ENCODE measurements at regions not wholly inside any gene's neighbourhood (a gene's known extent, or its start where the extent isn't known, plus 50 kb on each side); places are given as distances from the start of the nearest gene placed in this dataset.
A peak's percentile ranks its signal among the peaks of the same experiment; 100 is the strongest.

GRCh38 chr4:43132010-43132582 is 239.6 kb downstream of the GRXCR1 start:
- peak; percentile 82 for TF ChIP-seq CTCF (IDR thresholded peaks at IDR 0.05; ENCODE audit: low read depth, low read length, missing control alignments)
- H3K4me3 ChIP-seq (ENCODE audit: low read depth, low read length), result no peak overlapping the region
- peak; percentile 33 for DNase-seq (ENCODE audit: low read depth)

DNA sequence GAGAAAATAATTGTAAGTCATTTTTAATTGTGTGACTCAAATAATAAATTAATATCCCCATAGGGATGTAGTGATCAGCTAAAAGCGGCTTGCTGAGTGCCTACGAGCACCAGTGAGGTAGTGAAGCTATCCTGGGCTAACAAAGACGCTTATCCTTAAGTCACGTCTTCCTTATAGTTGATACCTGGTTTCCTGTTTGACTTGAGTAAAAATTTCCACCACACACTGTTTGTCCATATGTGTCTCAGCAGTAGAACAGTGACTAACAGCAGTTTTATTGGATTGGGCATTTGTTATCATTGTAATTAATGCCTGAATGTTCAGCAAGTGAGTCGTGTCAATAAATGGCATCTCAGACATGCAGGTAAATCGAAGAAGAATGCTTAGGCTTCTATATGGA is 241.1 kb downstream of the GRXCR1 start:
- no peak for TF ChIP-seq CTCF (IDR thresholded peaks at IDR 0.05; ENCODE audit: low read depth, low read length, missing control alignments)
- DNase-seq (ENCODE audit: low read depth), result no peak
- no peak overlapping the region for H3K4me3 ChIP-seq (ENCODE audit: low read depth, low read length)

DNA sequence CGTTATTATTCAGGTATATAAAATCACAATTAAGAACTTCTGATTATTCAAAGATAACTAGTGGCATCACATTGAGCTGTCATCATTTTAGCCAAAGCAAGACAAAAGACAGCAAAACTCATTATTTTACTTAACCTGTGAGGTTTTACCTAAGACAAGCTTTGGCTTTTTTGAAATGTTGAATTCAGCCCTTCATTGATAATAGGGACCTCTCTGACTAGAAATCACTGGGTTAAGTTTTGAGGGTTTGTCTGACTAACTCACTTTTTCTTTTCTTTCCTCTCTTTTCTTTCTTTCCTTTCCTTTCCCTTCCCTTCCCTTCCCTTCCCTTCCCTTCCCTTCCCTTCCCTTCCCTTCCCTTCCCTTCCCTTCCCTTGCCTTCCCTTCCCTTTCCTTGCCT is 244.2 kb downstream of the GRXCR1 start:
- TF ChIP-seq CTCF (IDR thresholded peaks at IDR 0.05; ENCODE audit: low read depth, low read length, missing control alignments), result no peak
- no peak overlapping the region for H3K4me3 ChIP-seq (ENCODE audit: low read depth, low read length)
- no peak for DNase-seq (ENCODE audit: low read depth)

DNA sequence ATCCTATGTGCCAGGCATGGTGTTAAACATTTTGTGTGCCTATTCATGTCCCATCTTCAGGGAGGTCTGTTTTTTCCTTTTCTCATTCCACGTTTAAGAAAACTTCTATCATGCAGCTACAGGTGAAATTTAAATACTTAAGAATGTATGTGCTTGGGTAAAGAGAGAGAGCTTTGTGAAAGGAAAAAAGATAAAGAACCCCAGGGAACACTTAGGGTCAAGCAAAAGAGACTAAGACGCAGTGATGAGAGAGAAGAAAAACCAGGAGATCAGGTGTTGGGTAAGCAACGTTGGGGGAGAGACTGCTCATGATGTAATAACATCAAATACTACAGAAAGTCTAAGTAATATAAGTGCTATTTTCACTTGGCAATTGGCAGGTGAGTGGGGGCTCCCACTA is 253.7 kb downstream of the GRXCR1 start:
- TF ChIP-seq CTCF (IDR thresholded peaks at IDR 0.05; ENCODE audit: low read depth, low read length, missing control alignments), result no peak
- no peak for DNase-seq (ENCODE audit: low read depth)
- H3K4me3 ChIP-seq (ENCODE audit: low read depth, low read length), result no peak overlapping the region

DNA sequence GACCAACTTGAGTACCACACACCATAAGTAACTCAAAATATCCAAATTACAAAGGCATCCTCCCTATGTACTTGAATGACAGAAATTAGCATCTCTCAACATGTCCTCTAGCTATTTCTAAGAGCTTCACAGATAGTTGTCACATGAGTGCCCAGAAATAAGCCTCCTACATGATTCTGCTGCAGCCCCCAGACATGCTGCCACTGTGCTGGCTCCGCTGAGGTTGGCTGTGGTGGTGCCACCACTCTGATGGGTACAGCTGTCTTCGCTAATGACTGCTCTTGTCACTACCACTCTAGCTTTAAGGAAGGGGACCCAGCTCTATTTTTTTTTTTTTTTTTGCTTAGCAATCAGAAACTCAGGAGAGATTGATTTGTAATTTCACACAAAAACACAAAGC is 256.0 kb downstream of the GRXCR1 start:
- no peak for TF ChIP-seq CTCF (IDR thresholded peaks at IDR 0.05; ENCODE audit: low read depth, low read length, missing control alignments)
- no peak for DNase-seq (ENCODE audit: low read depth)
- H3K4me3 ChIP-seq (ENCODE audit: low read depth, low read length), result no peak overlapping the region

DNA sequence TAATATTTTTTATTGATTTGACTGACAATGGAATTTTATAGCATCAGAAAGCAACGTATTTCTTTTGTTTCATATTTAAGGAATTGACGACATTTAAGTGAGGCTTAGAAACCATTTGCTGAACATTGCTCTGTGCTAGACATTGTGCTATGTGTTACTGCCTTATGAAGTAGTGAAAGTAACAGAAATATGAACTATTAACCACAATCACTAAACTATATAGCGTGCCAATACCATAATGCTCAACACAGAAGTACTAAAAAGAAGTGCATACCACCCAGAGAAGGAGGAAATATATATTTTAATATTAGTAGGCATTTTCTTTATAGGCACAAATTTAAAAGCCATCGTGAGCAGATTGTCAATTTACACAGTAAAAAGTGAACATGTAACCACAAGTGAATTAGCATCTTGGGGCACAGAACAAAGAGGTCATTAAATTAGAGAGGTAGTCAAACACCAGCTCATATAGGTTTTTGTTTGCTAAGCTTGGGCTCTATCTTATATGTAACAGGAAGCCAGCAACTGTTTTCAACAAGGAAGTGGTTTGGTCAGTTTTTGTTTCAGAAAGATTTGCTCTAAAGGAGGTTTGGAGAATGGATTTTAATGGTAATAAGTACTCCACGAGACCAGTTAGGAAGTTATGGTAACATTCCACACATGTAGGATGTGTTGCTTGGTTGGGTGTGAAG is 270.7 kb downstream of the GRXCR1 start:
- H3K4me3 ChIP-seq (ENCODE audit: low read depth, low read length), result no peak overlapping the region

More for the DNA sequence above, 270.7 kb downstream of the GRXCR1 start:
- DNase-seq (ENCODE audit: low read depth), result no peak
- no peak for TF ChIP-seq CTCF (IDR thresholded peaks at IDR 0.05; ENCODE audit: low read depth, low read length, missing control alignments)

All from GM12864 (cell line).